ENCODE measurements at regions not wholly inside any gene's neighbourhood (a gene's known extent, or its start where the extent isn't known, plus 50 kb on each side); places are given as distances from the start of the nearest gene placed in this dataset.

- TF ChIP-seq REXO4 (CRISPR knock-in tag; IDR thresholded peaks at IDR 0.05; ENCODE audit: borderline replicate concordance): no peak
- no peak for TF ChIP-seq ARID2 (CRISPR knock-in tag; IDR thresholded peaks at IDR 0.05; ENCODE audit: borderline replicate concordance)
- no peak for TF ChIP-seq RBAK (CRISPR knock-in tag; IDR thresholded peaks at IDR 0.05)
- TF ChIP-seq KDM2A (CRISPR knock-in tag; IDR thresholded peaks at IDR 0.05; ENCODE audit: borderline replicate concordance, low read depth): no peak
Measured at GRCh38 chr12:118925407-118925806, 55.9 kb upstream of the SRRM4 start (continued).

- no TSS peak for BruUV-seq (replicated peaks)
- WGBS (ENCODE audit: low lambda C conversion rate): 0% methylated on average over 3 of the region's 3 CpGs
- FAIRE-seq: no peak
- ChIA-PET POLR2A (no interaction called here), CTCF (ENCODE audit: low intra/inter-chr PET ratio, low total read pairs) (no interaction called here)
- Histone ChIP-seq H3K4me3 (replicated peaks in 1 of 3; ENCODE audit: insufficient read depth in 1 of 3, low read depth in 2 of 3, low read length in 3 of 3) (no peak overlapping the region), H3K79me2 (ENCODE audit: insufficient read depth, low read length) (no peaks in the 10 kb centered on the region), H3K27ac (ENCODE audit: extremely low read length, insufficient read depth, low read length) (no peak overlapping the region), H3K9ac (ENCODE audit: insufficient read depth, low read depth, low read length) (no peak overlapping the region), H3K4me2 (ENCODE audit: low read depth, low read length) (no peak overlapping the region), H3K27me3 (ENCODE audit: control insufficient read depth in 1 of 2, insufficient read depth in 2 of 2, low read length in 2 of 2) (no peaks in the 10 kb centered on the region), H2AFZ (ENCODE audit: low read length) (no peak overlapping the region), H4K20me1 (ENCODE audit: insufficient read depth, low read length) (no peaks in the 10 kb centered on the region), H3K36me3 (replicated peaks in 1 of 2; ENCODE audit: control insufficient read depth in 1 of 2, insufficient read depth in 2 of 2, low read length in 2 of 2) (no peaks in the 10 kb centered on the region), H3K9me3 (ENCODE audit: low read length) (no peaks in the 10 kb centered on the region), H3K4me1 (ENCODE audit: insufficient read depth, low read length) (no peaks in the 10 kb centered on the region)
- in situ Hi-C loops (cut with HindIII; ENCODE audit: extremely low pct_ligation_motif_present, low pct_unique_long_range_greater_than_20kb) (no loop called here), intact Hi-C loops (cut with micrococcal nuclease; ENCODE audit: unreplicated experiment) (no loop called here)
- no peak for ATAC-seq
- no peak for DNase-seq (ENCODE audit: low spot score)
- TF ChIP-seq ZNF382 (CRISPR knock-in tag; IDR thresholded peaks at IDR 0.05; ENCODE audit: borderline replicate concordance) (no peak), FOXM1 (CRISPR knock-in tag; IDR thresholded peaks at IDR 0.05) (no peak), HOXD1 (CRISPR knock-in tag; IDR thresholded peaks at IDR 0.05) (no peak), MAF1 (CRISPR knock-in tag; IDR thresholded peaks at IDR 0.05; ENCODE audit: borderline replicate concordance) (no peak), ZKSCAN1 (IDR thresholded peaks at IDR 0.05; ENCODE audit: low read length) (no peak), GPN1 (CRISPR knock-in tag; IDR thresholded peaks at IDR 0.05; ENCODE audit: borderline replicate concordance) (no peak), SNAPC2 (CRISPR knock-in tag; IDR thresholded peaks at IDR 0.05) (no peak), SMYD3 (CRISPR knock-in tag; IDR thresholded peaks at IDR 0.05) (no peak)
Measured at GRCh38 chr12:118925826-118926225, 55.5 kb upstream of the SRRM4 start.

Small RNA genes lying in the stretch of these regions (small RNA-seq; reads per million reads assigned to genes)
- gene RF00428 (ENCODE audit: insufficient read depth in 2 of 3, insufficient read length in 3 of 3, low read depth in 2 of 3, low replicate concordance in 1 of 3): 0 reads per million in 3 experiments
- gene RNA5SP374 (ENCODE audit: insufficient read depth in 2 of 3, insufficient read length in 3 of 3, low read depth in 2 of 3, low replicate concordance in 1 of 3): 0 reads per million in 3 experiments
